Panc1 (cell line): ENCODE measurements at regions not wholly inside any gene's neighbourhood (a gene's known extent, or its start where the extent isn't known, plus 50 kb on each side); places are given as distances from the start of the nearest gene placed in this dataset.

ENCODE experiments used
- POLR2AphosphoS5 ChIP-seq: IDR thresholded peaks from 2 replicates; pipeline ENCODE4 v1.6.1; 2012; ENCODE audit warnings: mild to moderate bottlenecking, low read depth, low read length, moderate library complexity
- SIN3A ChIP-seq: IDR thresholded peaks from 2 replicates; pipeline ENCODE4 v1.6.1; 2012; ENCODE audit warnings: low read depth, mild to moderate bottlenecking, low read length, moderate library complexity, borderline replicate concordance; ENCODE audit not compliant: insufficient read depth
- TCF7L2 ChIP-seq: IDR thresholded peaks from 2 replicates; pipeline ENCODE4 v1.6.1; 2011; ENCODE audit warnings: mild to moderate bottlenecking, low read depth, low read length, inconsistent platforms
- TF ChIP-seq, protein P1 (sequence below), 2 experiments: IDR thresholded peaks; 2 replicates each; pipeline ENCODE4 v1.6.1; 2011 to 2012; ENCODE audit warnings: low read depth in 2 of 2, control low read depth in 1 of 2, low read length in 1 of 2, mild to moderate bottlenecking in 1 of 2, moderate library complexity in 1 of 2; ENCODE audit not compliant: insufficient read depth in 1 of 2
- TF ChIP-seq, protein P2 (sequence below): fragments of 450-650 bp; IDR thresholded peaks from 2 replicates; pipeline ENCODE4 v1.5.1; 2017; ENCODE audit warnings: mild to moderate bottlenecking

DNA sequence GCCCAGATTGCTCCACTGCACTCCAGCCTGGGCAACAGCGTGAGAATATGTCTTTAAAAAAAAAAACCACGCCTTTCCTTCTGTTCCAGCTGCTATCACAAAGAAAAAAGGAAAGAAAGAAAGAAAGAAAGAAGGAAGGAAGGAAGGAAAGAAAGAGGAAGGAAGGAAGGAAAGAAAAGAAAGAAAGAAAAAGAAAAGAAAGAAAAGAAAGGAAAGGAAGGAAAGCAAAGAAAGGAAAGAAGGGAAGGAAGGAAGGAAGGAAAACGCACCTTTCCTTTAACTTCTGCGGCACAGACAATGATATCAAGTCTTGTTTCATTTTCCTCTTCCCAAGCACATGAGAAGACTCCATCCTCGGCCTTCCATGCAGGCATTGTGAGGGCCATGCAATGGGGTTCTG lies 107.4 kb upstream of the NOCT start:
- TF ChIP-seq, protein P1, sequence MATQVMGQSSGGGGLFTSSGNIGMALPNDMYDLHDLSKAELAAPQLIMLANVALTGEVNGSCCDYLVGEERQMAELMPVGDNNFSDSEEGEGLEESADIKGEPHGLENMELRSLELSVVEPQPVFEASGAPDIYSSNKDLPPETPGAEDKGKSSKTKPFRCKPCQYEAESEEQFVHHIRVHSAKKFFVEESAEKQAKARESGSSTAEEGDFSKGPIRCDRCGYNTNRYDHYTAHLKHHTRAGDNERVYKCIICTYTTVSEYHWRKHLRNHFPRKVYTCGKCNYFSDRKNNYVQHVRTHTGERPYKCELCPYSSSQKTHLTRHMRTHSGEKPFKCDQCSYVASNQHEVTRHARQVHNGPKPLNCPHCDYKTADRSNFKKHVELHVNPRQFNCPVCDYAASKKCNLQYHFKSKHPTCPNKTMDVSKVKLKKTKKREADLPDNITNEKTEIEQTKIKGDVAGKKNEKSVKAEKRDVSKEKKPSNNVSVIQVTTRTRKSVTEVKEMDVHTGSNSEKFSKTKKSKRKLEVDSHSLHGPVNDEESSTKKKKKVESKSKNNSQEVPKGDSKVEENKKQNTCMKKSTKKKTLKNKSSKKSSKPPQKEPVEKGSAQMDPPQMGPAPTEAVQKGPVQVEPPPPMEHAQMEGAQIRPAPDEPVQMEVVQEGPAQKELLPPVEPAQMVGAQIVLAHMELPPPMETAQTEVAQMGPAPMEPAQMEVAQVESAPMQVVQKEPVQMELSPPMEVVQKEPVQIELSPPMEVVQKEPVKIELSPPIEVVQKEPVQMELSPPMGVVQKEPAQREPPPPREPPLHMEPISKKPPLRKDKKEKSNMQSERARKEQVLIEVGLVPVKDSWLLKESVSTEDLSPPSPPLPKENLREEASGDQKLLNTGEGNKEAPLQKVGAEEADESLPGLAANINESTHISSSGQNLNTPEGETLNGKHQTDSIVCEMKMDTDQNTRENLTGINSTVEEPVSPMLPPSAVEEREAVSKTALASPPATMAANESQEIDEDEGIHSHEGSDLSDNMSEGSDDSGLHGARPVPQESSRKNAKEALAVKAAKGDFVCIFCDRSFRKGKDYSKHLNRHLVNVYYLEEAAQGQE (IDR thresholded peaks at IDR 0.05; ENCODE audit: insufficient read depth in 1 of 2, low read depth in 2 of 2, low read length in 1 of 2), result no peak
- TF ChIP-seq, protein P2, sequence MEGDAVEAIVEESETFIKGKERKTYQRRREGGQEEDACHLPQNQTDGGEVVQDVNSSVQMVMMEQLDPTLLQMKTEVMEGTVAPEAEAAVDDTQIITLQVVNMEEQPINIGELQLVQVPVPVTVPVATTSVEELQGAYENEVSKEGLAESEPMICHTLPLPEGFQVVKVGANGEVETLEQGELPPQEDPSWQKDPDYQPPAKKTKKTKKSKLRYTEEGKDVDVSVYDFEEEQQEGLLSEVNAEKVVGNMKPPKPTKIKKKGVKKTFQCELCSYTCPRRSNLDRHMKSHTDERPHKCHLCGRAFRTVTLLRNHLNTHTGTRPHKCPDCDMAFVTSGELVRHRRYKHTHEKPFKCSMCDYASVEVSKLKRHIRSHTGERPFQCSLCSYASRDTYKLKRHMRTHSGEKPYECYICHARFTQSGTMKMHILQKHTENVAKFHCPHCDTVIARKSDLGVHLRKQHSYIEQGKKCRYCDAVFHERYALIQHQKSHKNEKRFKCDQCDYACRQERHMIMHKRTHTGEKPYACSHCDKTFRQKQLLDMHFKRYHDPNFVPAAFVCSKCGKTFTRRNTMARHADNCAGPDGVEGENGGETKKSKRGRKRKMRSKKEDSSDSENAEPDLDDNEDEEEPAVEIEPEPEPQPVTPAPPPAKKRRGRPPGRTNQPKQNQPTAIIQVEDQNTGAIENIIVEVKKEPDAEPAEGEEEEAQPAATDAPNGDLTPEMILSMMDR, result no peak
- TF ChIP-seq SIN3A (no peak), POLR2AphosphoS5 (no peak), TCF7L2 (no peak)
